Endothelial cell of umbilical vein (primary cell): ENCODE measurements at regions not wholly inside any gene's neighbourhood (a gene's known extent, or its start where the extent isn't known, plus 50 kb on each side); places are given as distances from the start of the nearest gene placed in this dataset.
"Not testable (repeated sequence)": the region's sequence is repeated elsewhere in the genome, so short reads cannot be mapped to it uniquely, and the experiment has no call there.

Experiments
- BruUV-seq: library from RNA; stranded (reverse); fragments of 400-500 nt; replicated peaks from 2 replicates; lab custom pipeline; 2021; lab: Mats Ljungman, UMichigan
- CTCF ChIA-PET: fragments of 300-600, 350-600 bp; sonication (Branson Sonifier 250); formaldehyde crosslinking; loops from one replicate; lab custom pipeline; 2021; ENCODE audit warnings: antibody characterized with exemption, inconsistent platforms; lab: Charles Lee
- POLR2A ChIA-PET: fragments of 300-600, 350-600 bp; sonication (Branson Sonifier 250); formaldehyde crosslinking; loops from one replicate; lab custom pipeline; 2021; ENCODE audit warnings: antibody characterized with exemption, inconsistent platforms; lab: Charles Lee
- DNase-seq: peaks from one replicate; pipeline ENCODE4 v3.0.0-alpha.2; 2011; ENCODE audit warnings: low read depth, low spot score
- FAIRE-seq: peaks from 2 replicates; lab custom pipeline; 2011; peaks lifted over from hg19 to GRCh38; lab: Jason Lieb, UNC
- H2AFZ ChIP-seq: 2 replicates; pipeline ENCODE4 v1.6.0; 2012; ENCODE audit warnings: low read depth, low read length, control low read depth, inconsistent platforms
- H3K27ac ChIP-seq: 2 replicates; pipeline ENCODE4 v1.5.1; 2011; ENCODE audit warnings: low read depth, mild to moderate bottlenecking, control low read depth, low read length, moderate library complexity; ENCODE audit not compliant: insufficient read depth
- H3K27me3 ChIP-seq, 2 experiments: 2 replicates each; pipeline versions ENCODE4 v1.6.0 to v1.6.1; 2011; ENCODE audit warnings: low read length in 2 of 2, mixed read lengths in 1 of 2; ENCODE audit not compliant: control insufficient read depth in 2 of 2, insufficient read depth in 2 of 2
- H3K36me3 ChIP-seq, 2 experiments: 2 replicates in 1 of 2; 3 replicates in 1 of 2; pipeline ENCODE4 v1.5.1; 2011; ENCODE audit warnings: low read length in 2 of 2, mild to moderate bottlenecking in 1 of 2, moderate library complexity in 1 of 2; ENCODE audit not compliant: control insufficient read depth in 2 of 2, insufficient read depth in 2 of 2; ENCODE audit errors: extremely low read depth in 1 of 2
- H3K4me1 ChIP-seq: 3 replicates; pipeline ENCODE4 v1.5.1; 2011; ENCODE audit warnings: mild to moderate bottlenecking, low read length; ENCODE audit not compliant: control insufficient read depth, insufficient read depth; ENCODE audit errors: extremely low read depth
- H3K4me2 ChIP-seq: 2 replicates; pipeline ENCODE4 v1.6.1; 2011; ENCODE audit warnings: low read length, control low read depth, mixed read lengths; ENCODE audit not compliant: insufficient read depth
- H3K4me3 ChIP-seq, 3 experiments: fragments of 200-600 bp in 1 of 3; sonication (generic), shearing (Covaris generic) in 1 of 3; replicated peaks in 1 of 3; 2 replicates each; pipeline ENCODE4 v1.5.1; 2011 to 2016; ENCODE audit warnings: control low read depth in 3 of 3, low read length in 3 of 3, mild to moderate bottlenecking in 2 of 3, inconsistent platforms in 1 of 3, low read depth in 1 of 3, moderate library complexity in 1 of 3; ENCODE audit not compliant: insufficient read depth in 1 of 3
- H3K79me2 ChIP-seq: 2 replicates; pipeline ENCODE4 v1.6.0; 2012; ENCODE audit warnings: low read length, inconsistent platforms; ENCODE audit not compliant: control insufficient read depth, insufficient read depth
- H3K9ac ChIP-seq: replicated peaks from 2 replicates; pipeline ENCODE3; 2011; ENCODE audit warnings: low read length, control low read depth; ENCODE audit not compliant: insufficient read depth; ENCODE audit errors: extremely low read depth
- H3K9me1 ChIP-seq: replicated peaks from 3 replicates; pipeline ENCODE4 v1.6.0; 2011; ENCODE audit warnings: mild to moderate bottlenecking, low read length; ENCODE audit not compliant: control insufficient read depth, insufficient read depth; ENCODE audit errors: extremely low read depth
- H3K9me3 ChIP-seq: replicated peaks from 2 replicates; pipeline ENCODE4 v1.5.1; 2012; ENCODE audit warnings: low read length, inconsistent platforms; ENCODE audit not compliant: control insufficient read depth, insufficient read depth
- H4K20me1 ChIP-seq: replicated peaks from 2 replicates; pipeline ENCODE3; 2011; ENCODE audit warnings: mild to moderate bottlenecking, low read length; ENCODE audit not compliant: control insufficient read depth, insufficient read depth; ENCODE audit errors: extremely low read depth
- dilution Hi-C: fragments of 300-500 bp; cut with MboI; formaldehyde crosslinking; loops from one replicate; pipeline ENCODE4 v1.15.0; 2019; ENCODE audit warnings: low sequenced_read_pairs; ENCODE audit not compliant: extremely low pct_ligation_motif_present
- intact Hi-C: fragments of 100-400 bp; cut with micrococcal nuclease; formaldehyde crosslinking; loops from one replicate; pipeline ENCODE4 v1.10.0; 2022

DNA sequence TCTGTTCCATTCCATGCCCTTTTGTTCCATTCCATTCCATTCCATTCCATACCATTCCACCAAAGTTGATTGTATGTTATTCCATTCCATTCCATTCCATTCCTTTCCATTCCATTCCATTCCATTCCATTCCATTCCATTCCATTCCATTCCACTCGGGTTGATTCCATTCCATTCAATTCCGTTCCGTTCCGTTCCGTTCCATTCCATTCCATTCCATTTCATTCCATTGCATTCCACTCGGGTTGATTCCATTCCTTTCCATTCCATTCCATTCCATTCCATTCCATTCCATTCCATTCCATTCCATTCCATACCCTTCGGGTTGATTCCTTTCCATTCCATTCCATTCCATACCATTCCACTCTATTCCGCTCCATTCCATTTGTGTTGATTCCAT lies 143.8 kb downstream of the CWH43 start:
- POLR2A ChIA-PET, dilution Hi-C loops: not testable (repeated sequence)

DNA sequence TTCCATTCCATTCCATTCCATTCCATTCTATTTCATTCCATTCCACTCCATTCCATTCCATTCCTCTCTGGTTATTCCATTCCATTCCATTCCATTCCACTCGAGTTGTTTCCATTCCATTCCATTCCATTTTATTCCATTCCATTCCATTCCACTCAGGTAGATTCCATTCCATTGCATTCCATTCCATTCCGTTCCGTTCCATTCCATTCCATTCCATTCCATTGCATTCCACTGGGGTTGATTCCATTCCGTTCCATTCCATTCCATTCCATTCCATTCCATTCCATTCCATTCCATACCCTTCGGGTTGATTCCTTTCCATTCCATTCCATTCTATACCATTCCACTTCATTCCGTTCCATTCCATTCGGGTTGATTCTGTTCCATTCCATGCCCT lies 144.6 kb downstream of the CWH43 start:
- POLR2A ChIA-PET, intact Hi-C loops, H3K4me2 ChIP-seq, H3K9ac ChIP-seq, H4K20me1 ChIP-seq, H3K9me3 ChIP-seq, H3K27ac ChIP-seq, H3K4me1 ChIP-seq, H3K79me2 ChIP-seq, DNase-seq, BruUV-seq, dilution Hi-C loops, CTCF ChIA-PET, FAIRE-seq, H2AFZ ChIP-seq, H3K36me3 ChIP-seq, H3K27me3 ChIP-seq, H3K4me3 ChIP-seq, H3K9me1 ChIP-seq: not testable (repeated sequence)

More for the DNA sequence above, 143.8 kb downstream of the CWH43 start:
- BruUV-seq, H3K9me3 ChIP-seq, H3K36me3 ChIP-seq, H3K27ac ChIP-seq, H3K79me2 ChIP-seq, H3K9ac ChIP-seq, intact Hi-C loops, H3K27me3 ChIP-seq, H4K20me1 ChIP-seq, H3K4me2 ChIP-seq, H3K4me3 ChIP-seq, DNase-seq, H3K9me1 ChIP-seq, FAIRE-seq, H3K4me1 ChIP-seq, CTCF ChIA-PET, H2AFZ ChIP-seq: not testable (repeated sequence)

DNA sequence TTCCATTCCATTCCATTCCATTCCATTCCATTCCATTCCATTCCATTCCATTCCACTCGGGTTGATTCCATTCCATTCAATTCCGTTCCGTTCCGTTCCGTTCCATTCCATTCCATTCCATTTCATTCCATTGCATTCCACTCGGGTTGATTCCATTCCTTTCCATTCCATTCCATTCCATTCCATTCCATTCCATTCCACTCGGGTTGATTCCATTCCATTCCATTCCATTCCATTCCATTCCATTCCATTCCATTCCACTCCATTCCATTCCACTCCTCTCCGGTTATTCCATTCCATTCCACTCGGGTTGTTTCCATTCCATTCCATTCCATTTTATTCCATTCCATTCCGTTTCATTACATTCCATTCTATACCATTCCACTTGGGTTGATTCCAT lies 151.0 kb downstream of the CWH43 start:
- H3K79me2 ChIP-seq, DNase-seq, H2AFZ ChIP-seq, CTCF ChIA-PET, BruUV-seq, H4K20me1 ChIP-seq, H3K9me1 ChIP-seq, H3K27ac ChIP-seq, FAIRE-seq, H3K9ac ChIP-seq, H3K36me3 ChIP-seq, H3K27me3 ChIP-seq, intact Hi-C loops, H3K4me2 ChIP-seq, H3K4me3 ChIP-seq, POLR2A ChIA-PET, H3K4me1 ChIP-seq, dilution Hi-C loops, H3K9me3 ChIP-seq: not testable (repeated sequence)

DNA sequence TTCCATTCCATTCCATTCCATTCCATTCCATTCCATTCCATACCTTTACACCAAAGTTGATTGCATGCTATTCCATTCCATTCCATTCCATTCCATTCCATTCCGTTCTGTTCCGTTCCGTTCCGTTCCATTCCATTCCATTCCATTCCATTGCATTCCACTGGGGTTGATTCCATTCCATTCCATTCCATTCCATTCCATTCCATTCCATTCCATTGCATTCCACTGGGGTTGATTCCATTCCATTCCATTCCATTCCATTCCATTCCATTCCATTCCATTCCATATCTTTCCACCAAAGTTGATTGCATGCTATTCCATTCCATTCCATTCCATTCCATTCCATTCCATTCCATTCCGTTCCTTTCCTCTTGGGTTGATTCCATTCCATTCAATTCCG lies 151.9 kb downstream of the CWH43 start:
- intact Hi-C loops, H2AFZ ChIP-seq, dilution Hi-C loops, H3K9ac ChIP-seq, H3K79me2 ChIP-seq, H3K9me1 ChIP-seq, H3K27me3 ChIP-seq, H4K20me1 ChIP-seq, POLR2A ChIA-PET, BruUV-seq, H3K9me3 ChIP-seq, H3K4me1 ChIP-seq, H3K4me3 ChIP-seq, FAIRE-seq, H3K27ac ChIP-seq, H3K36me3 ChIP-seq, H3K4me2 ChIP-seq, CTCF ChIA-PET: not testable (repeated sequence)
- peak; percentile 50 for DNase-seq
